Spleen (tissue), 7 donors: ENCODE measurements at regions not wholly inside any gene's neighbourhood (a gene's known extent, or its start where the extent isn't known, plus 50 kb on each side); places are given as distances from the start of the nearest gene placed in this dataset.

ENCODE experiments used
- POLR2A ChIP-seq, 3 donors: fragments of 450-650 bp; IDR thresholded peaks; one replicate each; pipeline ENCODE4 v1.5.1; 2017; ENCODE audit warnings: antibody characterized with exemption in 3 of 3, mild to moderate bottlenecking in 1 of 3
- POLR2AphosphoS5 ChIP-seq, 3 donors: sonication (generic); formaldehyde crosslinking; IDR thresholded peaks; one replicate each; pipeline ENCODE4 v1.5.1; 2017; ENCODE audit warnings: antibody characterized with exemption in 3 of 3
- TF ChIP-seq, protein P1 (sequence below), 11 experiments: fragments of 200-600 bp in 7 of 11; fragments of 450-650 bp in 4 of 11; sonication (generic) in 4 of 11; IDR thresholded peaks in 8 of 11; conservative IDR thresholded peaks in 3 of 11; 1 replicate in 7 of 11; 2 replicates in 4 of 11; pipeline versions ENCODE4 v1.4.0 to v1.8.0; 2016 to 2021; ENCODE audit warnings: antibody characterized with exemption in 11 of 11, inconsistent platforms in 4 of 11, mild to moderate bottlenecking in 1 of 11
- donor health status: DM: no; HTN: no; CAD: no; lungs with moderate emphysema.
- donor health status: DM: no; HTN: no; CAD: no.
- donor health status: DM: no; HTN: no; CAD: no.

DNA sequence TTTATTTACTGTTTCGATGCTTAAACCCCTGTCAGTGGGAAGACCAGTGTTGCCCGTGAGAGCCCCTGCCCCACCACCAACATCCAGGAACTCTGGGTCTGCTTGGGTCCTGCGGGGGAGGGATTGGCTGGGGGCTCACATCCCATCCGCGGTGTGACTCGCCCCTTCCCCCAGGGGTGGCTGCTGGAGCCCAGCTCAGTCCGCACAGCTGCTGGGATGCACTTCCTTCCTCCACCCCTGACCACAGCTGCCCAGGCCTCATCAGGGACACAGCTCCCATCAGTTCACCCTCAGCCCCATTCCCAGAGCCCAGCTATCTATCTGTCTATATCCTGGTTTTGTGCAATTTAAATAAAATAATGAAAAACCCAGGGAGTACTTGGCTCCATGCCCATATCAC is 54.5 kb downstream of the JAKMIP3 start:
- TF ChIP-seq, protein P1, sequence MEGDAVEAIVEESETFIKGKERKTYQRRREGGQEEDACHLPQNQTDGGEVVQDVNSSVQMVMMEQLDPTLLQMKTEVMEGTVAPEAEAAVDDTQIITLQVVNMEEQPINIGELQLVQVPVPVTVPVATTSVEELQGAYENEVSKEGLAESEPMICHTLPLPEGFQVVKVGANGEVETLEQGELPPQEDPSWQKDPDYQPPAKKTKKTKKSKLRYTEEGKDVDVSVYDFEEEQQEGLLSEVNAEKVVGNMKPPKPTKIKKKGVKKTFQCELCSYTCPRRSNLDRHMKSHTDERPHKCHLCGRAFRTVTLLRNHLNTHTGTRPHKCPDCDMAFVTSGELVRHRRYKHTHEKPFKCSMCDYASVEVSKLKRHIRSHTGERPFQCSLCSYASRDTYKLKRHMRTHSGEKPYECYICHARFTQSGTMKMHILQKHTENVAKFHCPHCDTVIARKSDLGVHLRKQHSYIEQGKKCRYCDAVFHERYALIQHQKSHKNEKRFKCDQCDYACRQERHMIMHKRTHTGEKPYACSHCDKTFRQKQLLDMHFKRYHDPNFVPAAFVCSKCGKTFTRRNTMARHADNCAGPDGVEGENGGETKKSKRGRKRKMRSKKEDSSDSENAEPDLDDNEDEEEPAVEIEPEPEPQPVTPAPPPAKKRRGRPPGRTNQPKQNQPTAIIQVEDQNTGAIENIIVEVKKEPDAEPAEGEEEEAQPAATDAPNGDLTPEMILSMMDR (IDR thresholded peaks at IDR 0.05 in 8 of 11, conservative IDR thresholded peaks at IDR 0.05 in 3 of 11), result no peak
- TF ChIP-seq POLR2A (IDR thresholded peaks at IDR 0.05) (no peak), POLR2AphosphoS5 (IDR thresholded peaks at IDR 0.05) (no peak)
